ENCODE measurements at regions not wholly inside any gene's neighbourhood (a gene's known extent, or its start where the extent isn't known, plus 50 kb on each side); places are given as distances from the start of the nearest gene placed in this dataset.

- Histone ChIP-seq H3K36me3 (ENCODE audit: control insufficient read depth in 1 of 2, insufficient read depth in 2 of 2, low read length in 2 of 2) (no peaks in the 10 kb centered on the region), H3K9me2 (ENCODE audit: insufficient read depth) (no peaks in the 10 kb centered on the region), H3K4me1 (ENCODE audit: control insufficient read depth in 1 of 2, insufficient read depth in 2 of 2, low read length in 2 of 2) (no peaks in the 10 kb centered on the region), H4K20me1 (ENCODE audit: insufficient read depth) (no peaks in the 10 kb centered on the region), H3K4me3 (replicated peaks in 1 of 2; ENCODE audit: low read depth in 1 of 2, low read length in 2 of 2) (no peak overlapping the region), H3K9me3 (ENCODE audit: control insufficient read depth in 1 of 2, insufficient read depth in 1 of 2, low read depth in 1 of 2, low read length in 2 of 2) (no peaks in the 10 kb centered on the region), H3K4me2 (ENCODE audit: low read length) (no peak overlapping the region), H3K27ac (ENCODE audit: low read depth, low read length) (no peak overlapping the region), H2AFZ (ENCODE audit: low read depth, low read length, poor library complexity, severe bottlenecking) (no peak overlapping the region), H3K79me2 (ENCODE audit: insufficient read depth, low read length) (no peaks in the 10 kb centered on the region), H3K9ac (ENCODE audit: low read length) (no peak overlapping the region), H3K27me3 (ENCODE audit: insufficient read depth, low read length) (peaks cover 4% of the 10 kb centered on the region; the same call in 1 of the 2 replicates)
- TF ChIP-seq ATF3 (IDR thresholded peaks at IDR 0.05), result no peak
- no peak for TF ChIP-seq ZNF274 (IDR thresholded peaks at IDR 0.05; ENCODE audit: low read depth, low read length)
- no peak for TF ChIP-seq CBX3 (IDR thresholded peaks at IDR 0.05; ENCODE audit: low read depth)
- TF ChIP-seq ZFX (IDR thresholded peaks at IDR 0.05), result no peak
- no peak for TF ChIP-seq SP1 (IDR thresholded peaks at IDR 0.05; ENCODE audit: low read depth)
- no peak for TF ChIP-seq SIN3A (IDR thresholded peaks at IDR 0.05; ENCODE audit: low read depth)
- TF ChIP-seq POLR2AphosphoS5 (IDR thresholded peaks at IDR 0.05; ENCODE audit: low read depth, low read length), result no peak
- TF ChIP-seq FOSL1 (IDR thresholded peaks at IDR 0.05; ENCODE audit: low read depth), result no peak
- TF ChIP-seq CTCF (IDR thresholded peaks at IDR 0.05 in 2 of 3, conservative IDR thresholded peaks at IDR 0.05 in 1 of 3; ENCODE audit: borderline replicate concordance in 1 of 3, insufficient read depth in 1 of 3, low read depth in 2 of 3, low read length in 2 of 3), result peak; percentile 32 to 82 (median 73); a peak in 5 of 6 replicates
- TF ChIP-seq CEBPB (IDR thresholded peaks at IDR 0.05; ENCODE audit: low read depth), result no peak
- no peak for TF ChIP-seq JUND (IDR thresholded peaks at IDR 0.05)
- TF ChIP-seq RAD21 (IDR thresholded peaks at IDR 0.05; ENCODE audit: low read depth), result peak; percentile 67
- CTCF ChIA-PET, result no interaction called here
- ATAC-seq (peak; percentile 86), DNase-seq (ENCODE audit: low read depth, low spot score) (peak; percentile 6)
- POLR2A ChIA-PET, result no interaction called here
- BruUV-seq (replicated peaks), result no TSS peak
- RAD21 ChIA-PET (ENCODE audit: low non-redundant PET in 1 of 2, low total read pairs in 2 of 2, uncharacterized antibody in 2 of 2, unreplicated experiment in 2 of 2), result no interaction called here
- intact Hi-C loops (cut with micrococcal nuclease), result loop anchor here (1.0 to 10.0 kb wide), 2 partner anchors 528 to 1430 kb away; no protein-coding TSS in a partner anchor
These were observed 240.9 kb upstream of the BTBD3 start for GRCh38 chr20:11676630-11677287.
